ENCODE measurements at regions not wholly inside any gene's neighbourhood (a gene's known extent, or its start where the extent isn't known, plus 50 kb on each side); places are given as distances from the start of the nearest gene placed in this dataset.

GRCh38 chr6:157763129-157763903 lies 59.7 kb upstream of the SNX9 start:
- Histone ChIP-seq H4K5ac (ENCODE audit: insufficient read length, low read depth, low read length) (no peak overlapping the region), H3K14ac (ENCODE audit: insufficient read depth, low read length) (peak overlapping the region; percentile 16; the same call in 1 of the 2 replicates), H3K79me2 (ENCODE audit: insufficient read depth, low read length) (no peaks in the 10 kb centered on the region), H3T11ph (ENCODE audit: low read length) (no peak overlapping the region), H3K23me2 (ENCODE audit: insufficient read length, low read depth, low read length, poor library complexity, severe bottlenecking) (no peaks in the 10 kb centered on the region), H3K79me1 (ENCODE audit: insufficient read depth, low read depth, low read length, poor library complexity, severe bottlenecking) (no peaks in the 10 kb centered on the region), H4K8ac (replicated peaks; ENCODE audit: insufficient read length, low read depth, low read length) (no peak overlapping the region), H3K4ac (ENCODE audit: low read depth, low read length) (no peak overlapping the region), H2BK5ac (ENCODE audit: insufficient read length, low read length) (peak overlapping the region; percentile 42), H2AFZ (ENCODE audit: low read length) (no peak overlapping the region), H4K20me1 (ENCODE audit: control insufficient read depth, insufficient read depth, insufficient read length) (no peaks in the 10 kb centered on the region), H3K23ac (ENCODE audit: insufficient read length, low read depth, low read length) (no peak overlapping the region), H3K56ac (ENCODE audit: insufficient read length, low read depth, low read length) (peak overlapping the region; percentile 37), H3K4me2 (ENCODE audit: insufficient read depth, insufficient read length, low read length) (peak overlapping the region; percentile 17), H2BK15ac (ENCODE audit: low read depth, low read length) (no peak overlapping the region), H3K4me1 (ENCODE audit: insufficient read depth, low read length) (peaks cover 18% of the 10 kb centered on the region), H2BK120ac (ENCODE audit: low read depth, low read length, poor library complexity, severe bottlenecking) (no peak overlapping the region), H4K91ac (ENCODE audit: insufficient read length, low read depth, low read length) (no peak overlapping the region), H2BK20ac (ENCODE audit: low read depth, low read length, poor library complexity, severe bottlenecking) (no peak overlapping the region), H3K27me3 (ENCODE audit: insufficient read depth, low read length) (no peaks in the 10 kb centered on the region), H3K27ac (ENCODE audit: insufficient read length, low read depth, low read length) (peak overlapping the region; percentile 75), H3K18ac (ENCODE audit: insufficient read length, low read depth, low read length) (peak overlapping the region; percentile 65), H3K9ac (ENCODE audit: extremely low read depth, insufficient read length, low read length) (no peak overlapping the region), H3K9me3 (ENCODE audit: control insufficient read depth, low read depth, low read length) (no peaks in the 10 kb centered on the region), H2BK12ac (ENCODE audit: insufficient read length, low read depth, low read length) (peak overlapping the region; percentile 13), H2AK5ac (ENCODE audit: insufficient read length, low read length) (no peak overlapping the region)
- no CpG with 5 or more reads among the region's 13 CpGs for WGBS (ENCODE audit: extremely low coverage, insufficient read length, low lambda C conversion rate)
- peak; percentile 98 for DNase-seq
- Mint-ChIP-seq H3K4me3 (no peak overlapping the region), H3K36me3 (ENCODE audit: insufficient read depth in 1 of 3, low read depth in 3 of 3) (peaks cover 0 to 3% (median 0%) of the 10 kb centered on the region in 3 experiments; a peak in 1 of 7 replicates), H3K27me3 (ENCODE audit: low read depth) (peaks cover 5% of the 10 kb centered on the region), H3K27ac (peak overlapping the region; percentile 27 to 96 (median 42); a peak in 4 of 7 replicates), H3K4me1 (peaks cover 46 to 59% of the 10 kb centered on the region in 2 experiments), H3K9me3 (no peaks in the 10 kb centered on the region; a peak in 1 of 5 replicates)
- TF ChIP-seq CTCF (conservative IDR thresholded peaks at IDR 0.05), result no peak
